ENCODE measurements at regions not wholly inside any gene's neighbourhood (a gene's known extent, or its start where the extent isn't known, plus 50 kb on each side); places are given as distances from the start of the nearest gene placed in this dataset.

GRCh38 chr14:101633276-101633675 lies 72.0 kb downstream of the DIO3 start:
- Histone ChIP-seq H3K23me2 (ENCODE audit: low read depth, low read length) (no peaks in the 10 kb centered on the region), H3K36me3 (ENCODE audit: control insufficient read depth in 2 of 4, insufficient read depth in 4 of 4, low read length in 3 of 4) (no peaks in the 10 kb centered on the region), H3K79me1 (ENCODE audit: low read depth, low read length) (no peaks in the 10 kb centered on the region), H3K56ac (replicated peaks; ENCODE audit: insufficient read length, low read depth, low read length) (no peak overlapping the region), H2AK5ac (ENCODE audit: low read depth, low read length) (no peak overlapping the region), H3K27ac (ENCODE audit: low read depth, low read length) (no peak overlapping the region), H3K4me1 (replicated peaks in 1 of 4; ENCODE audit: control insufficient read depth in 3 of 4, insufficient read depth in 4 of 4, low read length in 3 of 4) (peaks cover 0 to 3% (median 0%) of the 10 kb centered on the region in 4 experiments; a peak in 2 of 7 replicates), H4K91ac (replicated peaks; ENCODE audit: insufficient read length, low read length) (no peak overlapping the region), H3K4ac (replicated peaks; ENCODE audit: insufficient read length, low read depth, low read length) (no peak overlapping the region), H3K23ac (ENCODE audit: insufficient read length) (no peak overlapping the region), H3K18ac (ENCODE audit: extremely low read depth, low read length) (no peak overlapping the region), H3K4me3 (ENCODE audit: extremely low read depth in 1 of 4, insufficient read depth in 2 of 4, low read depth in 3 of 4, low read length in 4 of 4) (no peak overlapping the region), H2BK12ac (ENCODE audit: low read depth, low read length) (no peak overlapping the region), H3K27me3 (replicated peaks in 1 of 4; ENCODE audit: control insufficient read depth in 3 of 4, extremely low read depth in 1 of 4, insufficient read depth in 3 of 4, low read length in 3 of 4) (peaks cover 0 to 10% (median 9%) of the 10 kb centered on the region in 4 experiments; a peak in 6 of 7 replicates), H2AFZ (ENCODE audit: low read length) (no peak overlapping the region), H3K79me2 (ENCODE audit: control insufficient read depth in 1 of 2, insufficient read depth in 2 of 2, low read length in 2 of 2) (no peaks in the 10 kb centered on the region), H3K14ac (ENCODE audit: insufficient read length) (no peak overlapping the region), H2BK15ac (ENCODE audit: low read length) (no peak overlapping the region), H2BK120ac (replicated peaks; ENCODE audit: low read depth, low read length) (no peak overlapping the region), H3K4me2 (ENCODE audit: insufficient read depth in 1 of 2, low read depth in 2 of 2, low read length in 2 of 2) (no peak overlapping the region), H4K5ac (ENCODE audit: insufficient read length, low read depth, low read length) (no peak overlapping the region), H2BK5ac (ENCODE audit: low read depth, low read length) (no peak overlapping the region), H4K8ac (ENCODE audit: extremely low read depth, insufficient read depth, low read length) (no peak overlapping the region), H3K9ac (replicated peaks in 1 of 4; ENCODE audit: extremely low read depth in 1 of 4, low read depth in 3 of 4, low read length in 3 of 4) (no peak overlapping the region), H3K9me3 (ENCODE audit: insufficient read depth in 2 of 2, low read depth in 1 of 2, low read length in 1 of 2) (no peaks in the 10 kb centered on the region; a peak in 1 of 4 replicates), H2BK20ac (ENCODE audit: low read length) (no peak overlapping the region), H4K20me1 (replicated peaks in 1 of 2; ENCODE audit: control insufficient read depth in 1 of 2, insufficient read depth in 2 of 2, low read length in 2 of 2) (no peaks in the 10 kb centered on the region)
- ChIA-PET CTCF (ENCODE audit: partially characterized antibody) (interaction anchor here (0.9 to 1.3 kb wide), 3 partner anchors 76 to 708 kb away, joined by 3 to 4 read pairs (median 3); no protein-coding TSS in a partner anchor), POLR2A (ENCODE audit: partially characterized antibody) (no interaction called here)
- DNase-seq (ENCODE audit: low read depth in 1 of 2, low spot score in 2 of 2) (no peak), FAIRE-seq (no peak)
- 86% methylated on average over 10 of the region's 10 CpGs; no CpG with 5 or more reads in 1 of the 2 experiments for WGBS, 2 experiments (ENCODE audit: extremely low coverage in 1 of 2, insufficient coverage in 1 of 2, insufficient read length in 1 of 2, insufficient replicate concordance in 2 of 2, low coverage in 1 of 2, low lambda C conversion rate in 2 of 2, missing lambda C conversion rate in 1 of 2)
- TF ChIP-seq CHD2 (IDR thresholded peaks at IDR 0.05; ENCODE audit: low read length) (no peak), CREB1 (IDR thresholded peaks at IDR 0.05) (no peak), ATF2 (IDR thresholded peaks at IDR 0.05; ENCODE audit: low read length) (no peak), RAD21 (IDR thresholded peaks at IDR 0.05 in 1 of 2, conservative IDR thresholded peaks at IDR 0.05 in 1 of 2; ENCODE audit: low read depth in 2 of 2, low read length in 2 of 2) (no peak), SIN3A (conservative IDR thresholded peaks at IDR 0.05 in 1 of 2, IDR thresholded peaks at IDR 0.05 in 1 of 2; ENCODE audit: low read depth in 1 of 2, low read length in 2 of 2) (no peak), SP1 (IDR thresholded peaks at IDR 0.05; ENCODE audit: low read depth, low read length) (no peak), EGR1 (IDR thresholded peaks at IDR 0.05; ENCODE audit: borderline replicate concordance, low read depth, low read length) (no peak), MAFK (IDR thresholded peaks at IDR 0.05; ENCODE audit: low read depth, low read length) (no peak), POLR2A (IDR thresholded peaks at IDR 0.05; ENCODE audit: control extremely low read depth in 1 of 2, low read depth in 2 of 2, low read length in 2 of 2) (no peak)
